H9 (cell line): ENCODE measurements at regions not wholly inside any gene's neighbourhood (a gene's known extent, or its start where the extent isn't known, plus 50 kb on each side); places are given as distances from the start of the nearest gene placed in this dataset.

Experiments
- DNase-seq: peaks from one replicate; pipeline ENCODE4 v3.0.0-alpha.2; 2017
- H2AFZ ChIP-seq: one replicate; pipeline ENCODE4 v1.6.1; 2013; ENCODE audit warnings: mild to moderate bottlenecking, low read length, control low read depth, moderate library complexity
- H2AK5ac ChIP-seq: 2 replicates; pipeline ENCODE4 v1.6.1; 2013; ENCODE audit warnings: low read length, control low read depth, mixed read lengths; ENCODE audit not compliant: insufficient read length
- H2BK120ac ChIP-seq: one replicate; pipeline ENCODE4 v1.6.1; 2013; ENCODE audit warnings: low read depth, mild to moderate bottlenecking, low read length, control low read depth, inconsistent platforms; ENCODE audit not compliant: poor library complexity, severe bottlenecking
- H2BK12ac ChIP-seq: 2 replicates; pipeline ENCODE4 v1.6.1; 2013; ENCODE audit warnings: low read length, control low read depth, mixed read lengths, low read depth; ENCODE audit not compliant: insufficient read length
- H2BK15ac ChIP-seq: 2 replicates; pipeline ENCODE4 v1.6.1; 2013; ENCODE audit warnings: low read depth, low read length, control low read depth
- H2BK20ac ChIP-seq: one replicate; pipeline ENCODE4 v1.6.1; 2013; ENCODE audit warnings: low read depth, mild to moderate bottlenecking, low read length, control low read depth, inconsistent platforms; ENCODE audit not compliant: poor library complexity, severe bottlenecking
- H2BK5ac ChIP-seq: 2 replicates; pipeline ENCODE4 v1.6.1; 2013; ENCODE audit warnings: low read length, control low read depth, mixed read lengths; ENCODE audit not compliant: insufficient read length
- H3K14ac ChIP-seq: 2 replicates; pipeline ENCODE4 v1.6.1; 2013; ENCODE audit warnings: low read length, control low read depth; ENCODE audit not compliant: insufficient read depth
- H3K18ac ChIP-seq: 2 replicates; pipeline ENCODE4 v1.6.1; 2013; ENCODE audit warnings: low read depth, mild to moderate bottlenecking, mixed read lengths, low read length, control low read depth; ENCODE audit not compliant: insufficient read length
- H3K23ac ChIP-seq: 2 replicates; pipeline ENCODE4 v1.6.1; 2013; ENCODE audit warnings: low read length, control low read depth, mixed read lengths, low read depth; ENCODE audit not compliant: insufficient read length
- H3K23me2 ChIP-seq: 2 replicates; pipeline ENCODE4 v1.6.1; 2013; ENCODE audit warnings: low read depth, mild to moderate bottlenecking, mixed read lengths, low read length, control low read depth; ENCODE audit not compliant: insufficient read length, poor library complexity, severe bottlenecking
- H3K27ac ChIP-seq: 2 replicates; pipeline ENCODE4 v1.5.1; 2013; ENCODE audit warnings: low read length, control low read depth, mixed read lengths, low read depth; ENCODE audit not compliant: insufficient read length
- H3K27me3 ChIP-seq: 2 replicates; pipeline ENCODE4 v1.6.1; 2013; ENCODE audit warnings: low read length, control low read depth, inconsistent platforms; ENCODE audit not compliant: insufficient read depth
- H3K4ac ChIP-seq: 2 replicates; pipeline ENCODE4 v1.6.1; 2013; ENCODE audit warnings: low read depth, mild to moderate bottlenecking, control low read depth, inconsistent platforms, low read length, moderate library complexity
- H3K4me1 ChIP-seq: 2 replicates; pipeline ENCODE4 v1.6.1; 2013; ENCODE audit warnings: low read length, control low read depth, inconsistent platforms; ENCODE audit not compliant: insufficient read depth
- H3K4me2 ChIP-seq: 2 replicates; pipeline ENCODE4 v1.6.1; 2013; ENCODE audit warnings: low read length, control low read depth, mixed read lengths; ENCODE audit not compliant: insufficient read length, insufficient read depth
- H3K56ac ChIP-seq: 2 replicates; pipeline ENCODE4 v1.6.1; 2013; ENCODE audit warnings: low read depth, mild to moderate bottlenecking, mixed read lengths, low read length, control low read depth; ENCODE audit not compliant: insufficient read length
- H3K79me1 ChIP-seq: 2 replicates; pipeline ENCODE4 v1.6.1; 2013; ENCODE audit warnings: low read depth, mild to moderate bottlenecking, moderate library complexity, low read length, control low read depth, inconsistent platforms; ENCODE audit not compliant: insufficient read depth, poor library complexity, severe bottlenecking
- H3K79me2 ChIP-seq: 2 replicates; pipeline ENCODE4 v1.6.1; 2013; ENCODE audit warnings: low read length, control low read depth, inconsistent platforms; ENCODE audit not compliant: insufficient read depth
- H3K9ac ChIP-seq: 2 replicates; pipeline ENCODE4 v1.6.1; 2013; ENCODE audit warnings: low read length, control low read depth, mixed read lengths; ENCODE audit not compliant: insufficient read length; ENCODE audit errors: extremely low read depth
- H3K9me3 ChIP-seq: one replicate; pipeline ENCODE4 v1.6.1; 2013; ENCODE audit warnings: low read depth, low read length, inconsistent platforms; ENCODE audit not compliant: control insufficient read depth
- H3T11ph ChIP-seq: one replicate; pipeline ENCODE4 v1.6.1; 2013; ENCODE audit warnings: mild to moderate bottlenecking, low read length, control low read depth, inconsistent platforms
- H4K20me1 ChIP-seq: one replicate; pipeline ENCODE4 v1.6.1; 2013; ENCODE audit not compliant: control insufficient read depth, insufficient read length, insufficient read depth
- H4K5ac ChIP-seq: 2 replicates; pipeline ENCODE4 v1.6.1; 2013; ENCODE audit warnings: low read depth, mild to moderate bottlenecking, mixed read lengths, low read length, control low read depth; ENCODE audit not compliant: insufficient read length
- H4K8ac ChIP-seq: replicated peaks from 2 replicates; pipeline ENCODE4 v1.6.1; 2013; ENCODE audit warnings: low read length, control low read depth, mixed read lengths, low read depth; ENCODE audit not compliant: insufficient read length
- H4K91ac ChIP-seq: 2 replicates; pipeline ENCODE4 v1.6.1; 2013; ENCODE audit warnings: low read depth, mild to moderate bottlenecking, moderate library complexity, mixed read lengths, low read length, control low read depth; ENCODE audit not compliant: insufficient read length
- H3K27ac Mint-ChIP-seq, 3 experiments: 2 replicates in 2 of 3; 3 replicates in 1 of 3; pipeline ENCODE4 v1.8.0; 2020 to 2021; ENCODE audit warnings: mixed read lengths in 3 of 3, mild to moderate bottlenecking in 1 of 3, moderate library complexity in 1 of 3
- H3K27me3 Mint-ChIP-seq: 2 replicates; pipeline ENCODE4 v1.8.0; 2021; ENCODE audit warnings: low read depth, mild to moderate bottlenecking, moderate library complexity, mixed read lengths
- H3K36me3 Mint-ChIP-seq, 3 experiments: 2 replicates in 2 of 3; 3 replicates in 1 of 3; pipeline ENCODE4 v1.8.0; 2020 to 2021; ENCODE audit warnings: low read depth in 3 of 3, mixed read lengths in 3 of 3; ENCODE audit not compliant: insufficient read depth in 1 of 3
- H3K4me1 Mint-ChIP-seq, 2 experiments: 2 replicates each; pipeline ENCODE4 v1.8.0; 2020; ENCODE audit warnings: mixed read lengths in 2 of 2
- H3K4me3 Mint-ChIP-seq, 2 experiments: 2 replicates in 1 of 2; 3 replicates in 1 of 2; pipeline ENCODE4 v1.8.0; 2020 to 2021; ENCODE audit warnings: mild to moderate bottlenecking in 2 of 2, mixed read lengths in 2 of 2, moderate library complexity in 1 of 2
- H3K9me3 Mint-ChIP-seq, 2 experiments: 2 replicates in 1 of 2; 3 replicates in 1 of 2; pipeline ENCODE4 v1.8.0; 2020; ENCODE audit warnings: mild to moderate bottlenecking in 2 of 2, mixed read lengths in 2 of 2, moderate library complexity in 1 of 2
- CTCF ChIP-seq: fragments of 200-600 bp; sonication (generic); conservative IDR thresholded peaks from 3 replicates; pipeline ENCODE4 v1.8.0; 2021; ENCODE audit warnings: antibody characterized with exemption, mild to moderate bottlenecking
- WGBS: extraction: QIAGEN DNeasy Blood & Tissue Kit; methylation state at CpG from one replicate; pipeline ENCODE4 v1.1.7; 2013; ENCODE audit warnings: missing lambda C conversion rate, low lambda C conversion rate, mixed read lengths; ENCODE audit not compliant: insufficient read length; ENCODE audit errors: extremely low coverage; 5-methylcytosine and 5-hydroxymethylcytosine counted together

GRCh38 chr19:29415507-29415906 is 110.3 kb upstream of the VSTM2B start:
- H3K79me1 ChIP-seq = no peaks in the 10 kb centered on the region
- no peak overlapping the region for H2AK5ac ChIP-seq
- no peak overlapping the region for H2BK12ac ChIP-seq
- H4K20me1 ChIP-seq = no peaks in the 10 kb centered on the region
- no peak overlapping the region for H2BK5ac ChIP-seq
- H3K27ac Mint-ChIP-seq = no peak overlapping the region
- no peak overlapping the region for H2BK15ac ChIP-seq
- no peak overlapping the region for H3K56ac ChIP-seq
- no peak overlapping the region for H3T11ph ChIP-seq
- no peak overlapping the region for H2BK120ac ChIP-seq
- H3K27ac ChIP-seq = no peak overlapping the region
- DNase-seq = peak; percentile 75
- H2BK20ac ChIP-seq = no peak overlapping the region
- H3K27me3 ChIP-seq = no peaks in the 10 kb centered on the region
- H4K91ac ChIP-seq = no peak overlapping the region
- H4K8ac ChIP-seq = no peak overlapping the region
- peak; percentile 62 for TF ChIP-seq CTCF
- no peak overlapping the region for H4K5ac ChIP-seq
- H3K23me2 ChIP-seq = no peaks in the 10 kb centered on the region
- no peak overlapping the region for H3K9ac ChIP-seq
- no peaks in the 10 kb centered on the region; the same call in 1 of the 2 replicates for H3K27me3 Mint-ChIP-seq
- H3K4me3 Mint-ChIP-seq = no peak overlapping the region
- H3K4me1 ChIP-seq = no peaks in the 10 kb centered on the region
- no peaks in the 10 kb centered on the region for H3K36me3 Mint-ChIP-seq
- no peaks in the 10 kb centered on the region for H3K9me3 Mint-ChIP-seq
- no peaks in the 10 kb centered on the region for H3K79me2 ChIP-seq
- peaks cover 0 to 9% of the 10 kb centered on the region in 2 experiments; a peak in 2 of 4 replicates for H3K4me1 Mint-ChIP-seq
- no peak overlapping the region for H2AFZ ChIP-seq
- H3K4ac ChIP-seq = no peak overlapping the region
- H3K18ac ChIP-seq = no peak overlapping the region
- no peaks in the 10 kb centered on the region for H3K9me3 ChIP-seq
- no peak overlapping the region for H3K4me2 ChIP-seq
- H3K23ac ChIP-seq = no peak overlapping the region
- no CpG with 5 or more reads among the region's 5 CpGs for WGBS
- no peak overlapping the region for H3K14ac ChIP-seq
